Adrenal gland (tissue), 5 donors: ENCODE measurements at regions not wholly inside any gene's neighbourhood (a gene's known extent, or its start where the extent isn't known, plus 50 kb on each side); places are given as distances from the start of the nearest gene placed in this dataset.

Source experiments
- POLR2A ChIP-seq, 2 donors: fragments of 450-650 bp; IDR thresholded peaks; one replicate each; pipeline ENCODE4 v1.6.1; 2017; ENCODE audit warnings: antibody characterized with exemption in 2 of 2, mild to moderate bottlenecking in 2 of 2, moderate library complexity in 1 of 2
- TF ChIP-seq, protein P1 (sequence below), 6 experiments: fragments of 450-650 bp in 4 of 6; fragments of 200-600 bp in 2 of 6; sonication (generic) in 1 of 6; IDR thresholded peaks; 1 replicate in 5 of 6; 2 replicates in 1 of 6; pipeline versions ENCODE4 v1.5.1 to v1.8.0; 2016 to 2021; ENCODE audit warnings: antibody characterized with exemption in 6 of 6, mild to moderate bottlenecking in 2 of 6, moderate library complexity in 1 of 6
- donor health status: DM: no; HTN: no; CAD: no.

DNA sequence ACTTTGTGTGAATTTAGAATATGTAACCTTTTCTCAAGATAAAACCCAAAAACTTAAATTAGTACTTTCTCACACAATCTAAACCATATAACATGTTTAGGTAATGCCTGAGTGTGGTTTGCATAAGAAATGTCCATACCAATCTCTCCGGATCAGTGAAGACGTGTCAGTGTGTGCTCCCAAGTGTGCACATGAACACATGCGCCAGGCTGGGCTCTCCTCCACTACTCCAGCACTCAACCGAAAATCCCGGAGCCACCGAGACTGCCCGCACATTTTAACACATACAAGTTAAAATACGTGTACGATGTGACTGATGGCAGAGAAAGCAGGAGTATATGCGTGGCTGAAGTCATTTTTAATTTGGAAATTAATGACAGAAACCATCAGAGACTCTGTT is 658.4 kb downstream of the EFNA5 start:
- no peak for TF ChIP-seq POLR2A (IDR thresholded peaks at IDR 0.05)
- TF ChIP-seq, protein P1, sequence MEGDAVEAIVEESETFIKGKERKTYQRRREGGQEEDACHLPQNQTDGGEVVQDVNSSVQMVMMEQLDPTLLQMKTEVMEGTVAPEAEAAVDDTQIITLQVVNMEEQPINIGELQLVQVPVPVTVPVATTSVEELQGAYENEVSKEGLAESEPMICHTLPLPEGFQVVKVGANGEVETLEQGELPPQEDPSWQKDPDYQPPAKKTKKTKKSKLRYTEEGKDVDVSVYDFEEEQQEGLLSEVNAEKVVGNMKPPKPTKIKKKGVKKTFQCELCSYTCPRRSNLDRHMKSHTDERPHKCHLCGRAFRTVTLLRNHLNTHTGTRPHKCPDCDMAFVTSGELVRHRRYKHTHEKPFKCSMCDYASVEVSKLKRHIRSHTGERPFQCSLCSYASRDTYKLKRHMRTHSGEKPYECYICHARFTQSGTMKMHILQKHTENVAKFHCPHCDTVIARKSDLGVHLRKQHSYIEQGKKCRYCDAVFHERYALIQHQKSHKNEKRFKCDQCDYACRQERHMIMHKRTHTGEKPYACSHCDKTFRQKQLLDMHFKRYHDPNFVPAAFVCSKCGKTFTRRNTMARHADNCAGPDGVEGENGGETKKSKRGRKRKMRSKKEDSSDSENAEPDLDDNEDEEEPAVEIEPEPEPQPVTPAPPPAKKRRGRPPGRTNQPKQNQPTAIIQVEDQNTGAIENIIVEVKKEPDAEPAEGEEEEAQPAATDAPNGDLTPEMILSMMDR (IDR thresholded peaks at IDR 0.05): no peak
